A673 (cell line): ENCODE measurements at regions not wholly inside any gene's neighbourhood (a gene's known extent, or its start where the extent isn't known, plus 50 kb on each side); places are given as distances from the start of the nearest gene placed in this dataset.

Experiments
- BruUV-seq: library from RNA; stranded (reverse); fragments of 400-500 nt; replicated peaks from 2 replicates; lab custom pipeline; 2021; lab: Mats Ljungman, UMichigan
- CTCF ChIA-PET: fragments of 300-600 bp; sonication (Branson Sonifier 250); formaldehyde crosslinking; loops from one replicate; lab custom pipeline; 2022; ENCODE audit warnings: antibody characterized with exemption; lab: Charles Lee
- POLR2A ChIA-PET: fragments of 300-600 bp; sonication (Branson Sonifier 250); formaldehyde crosslinking; loops from one replicate; lab custom pipeline; 2022; ENCODE audit warnings: antibody characterized with exemption; ENCODE audit not compliant: low non-redundant PET; lab: Charles Lee
- DNase-seq: peaks from one replicate; pipeline ENCODE4 v3.0.0-alpha.2; 2015; ENCODE audit warnings: low spot score
- H3K27ac ChIP-seq: fragments of 200-600 bp; sonication (generic); 2 replicates; pipeline ENCODE4 v1.5.1; 2016; ENCODE audit warnings: mixed run types, low read depth, mild to moderate bottlenecking, mixed read lengths, antibody characterized with exemption, low read length; ENCODE audit not compliant: poor library complexity, severe bottlenecking
- H3K27me3 ChIP-seq: fragments of 200-600 bp; sonication (generic); replicated peaks from 2 replicates; pipeline ENCODE4 v1.6.1; 2017; ENCODE audit warnings: mixed run types, low read depth, mild to moderate bottlenecking, mixed read lengths, antibody characterized with exemption, low read length; ENCODE audit not compliant: insufficient read depth, poor library complexity
- H3K36me3 ChIP-seq: fragments of 200-600 bp; sonication (generic); 2 replicates; pipeline ENCODE4 v1.6.1; 2016; ENCODE audit warnings: mixed run types, mild to moderate bottlenecking, mixed read lengths, antibody characterized with exemption, low read length; ENCODE audit not compliant: insufficient read depth, poor library complexity, severe bottlenecking
- H3K4me1 ChIP-seq: fragments of 200-600 bp; sonication (generic); 2 replicates; pipeline ENCODE4 v1.6.1; 2017; ENCODE audit warnings: mixed run types, mild to moderate bottlenecking, mixed read lengths, antibody characterized with exemption, low read length; ENCODE audit not compliant: insufficient read depth, poor library complexity, severe bottlenecking
- H3K4me3 ChIP-seq: fragments of 200-600 bp; sonication (generic); 2 replicates; pipeline ENCODE4 v1.5.1; 2016; ENCODE audit warnings: low read depth, mixed run types, mild to moderate bottlenecking, mixed read lengths, low read length; ENCODE audit not compliant: poor library complexity, severe bottlenecking
- H3K9me3 ChIP-seq: fragments of 200-600 bp; sonication (generic); 2 replicates; pipeline ENCODE4 v1.6.1; 2016; ENCODE audit warnings: mixed run types, low read depth, mild to moderate bottlenecking, mixed read lengths, antibody characterized with exemption, low read length; ENCODE audit not compliant: poor library complexity, severe bottlenecking
- CTCF ChIP-seq: fragments of 300-800, 200-600 bp; sonication (generic); conservative IDR thresholded peaks from 2 replicates; pipeline ENCODE4 v1.5.1; 2017; ENCODE audit warnings: low read depth, mild to moderate bottlenecking, antibody characterized with exemption, low read length, moderate library complexity, mixed read lengths
- EZH2 ChIP-seq: fragments of 200-600 bp; sonication (generic); IDR thresholded peaks from 2 replicates; pipeline ENCODE4 v1.6.1; 2017; ENCODE audit warnings: borderline replicate concordance, low read depth, mild to moderate bottlenecking, mixed read lengths, antibody characterized with exemption, low read length; ENCODE audit not compliant: poor library complexity, severe bottlenecking
- intact Hi-C: fragments of 100-400 bp; cut with micrococcal nuclease; formaldehyde crosslinking; loops from one replicate; pipeline ENCODE4 v1.10.0; 2022; ENCODE audit not compliant: unreplicated experiment

- POLR2A ChIA-PET = no interaction called here
- no peaks in the 10 kb centered on the region for H3K9me3 ChIP-seq
- no peaks in the 10 kb centered on the region for H3K4me1 ChIP-seq
- H3K27me3 ChIP-seq = peaks cover 35% of the 10 kb centered on the region
- no peak for DNase-seq
- no peak overlapping the region for H3K27ac ChIP-seq
- BruUV-seq = no TSS peak
- TF ChIP-seq EZH2 (no peak), CTCF (no peak)
- CTCF ChIA-PET = no interaction called here
- H3K4me3 ChIP-seq = no peak overlapping the region
- intact Hi-C loops = no loop called here
- no peaks in the 10 kb centered on the region for H3K36me3 ChIP-seq
These were observed 172.1 kb downstream of the RBFOX3 start for GRCh38 chr17:79438546-79439334.

- H3K4me3 ChIP-seq = no peak overlapping the region
- DNase-seq = no peak
- BruUV-seq = no TSS peak
- H3K4me1 ChIP-seq = no peaks in the 10 kb centered on the region
- H3K27ac ChIP-seq = no peak overlapping the region
- H3K36me3 ChIP-seq = no peaks in the 10 kb centered on the region
- POLR2A ChIA-PET = no interaction called here
- intact Hi-C loops = no loop called here
- no peaks in the 10 kb centered on the region for H3K9me3 ChIP-seq
- CTCF ChIA-PET = no interaction called here
- H3K27me3 ChIP-seq = peaks cover 35% of the 10 kb centered on the region
- TF ChIP-seq CTCF (no peak), EZH2 (no peak)
These were observed 172.8 kb downstream of the RBFOX3 start for GRCh38 chr17:79438058-79438457.

- intact Hi-C loops = no loop called here
- H3K27ac ChIP-seq = no peak overlapping the region
- no peak for TF ChIP-seq CTCF
- no peak for TF ChIP-seq EZH2
- no peaks in the 10 kb centered on the region for H3K36me3 ChIP-seq
- no peaks in the 10 kb centered on the region for H3K4me1 ChIP-seq
- CTCF ChIA-PET = interaction anchor here (0.5 kb wide), 1 partner anchor 415 kb away, joined by 6 read pairs; no protein-coding TSS in a partner anchor
- POLR2A ChIA-PET = no interaction called here
- no peak overlapping the region for H3K4me3 ChIP-seq
- peaks cover 35% of the 10 kb centered on the region for H3K27me3 ChIP-seq
- DNase-seq = no peak
- H3K9me3 ChIP-seq = no peaks in the 10 kb centered on the region
- no TSS peak for BruUV-seq
These were observed 173.8 kb downstream of the RBFOX3 start for GRCh38 chr17:79437081-79437480.
